Kidney capillary endothelial cell (primary cell): ENCODE measurements at regions not wholly inside any gene's neighbourhood (a gene's known extent, or its start where the extent isn't known, plus 50 kb on each side); places are given as distances from the start of the nearest gene placed in this dataset.

Experiments
- DNase-seq: peaks from one replicate; pipeline ENCODE4 v3.0.0-alpha.2; 2018; ENCODE audit warnings: low spot score

DNA sequence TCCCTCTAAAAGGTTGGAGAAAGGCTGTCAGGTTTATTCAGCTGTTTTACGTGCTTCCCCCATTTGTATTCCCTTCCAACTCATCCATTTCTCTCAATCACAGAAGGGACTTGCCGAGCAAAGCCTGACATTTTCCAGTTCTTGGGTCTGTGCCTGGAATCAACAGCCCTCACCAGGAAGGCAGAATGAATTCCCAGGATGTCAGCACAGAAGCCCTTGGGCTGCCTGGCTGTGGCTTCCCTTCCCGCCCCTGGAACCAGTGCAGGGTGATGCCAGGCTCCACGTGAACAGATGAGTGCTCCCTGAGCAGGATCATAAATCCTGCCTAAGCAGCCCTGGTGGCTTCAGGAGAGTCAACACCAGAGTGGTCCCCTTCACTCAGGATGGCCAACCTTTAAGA is 86.1 kb upstream of the CD83 start:
- no peak for DNase-seq

DNA sequence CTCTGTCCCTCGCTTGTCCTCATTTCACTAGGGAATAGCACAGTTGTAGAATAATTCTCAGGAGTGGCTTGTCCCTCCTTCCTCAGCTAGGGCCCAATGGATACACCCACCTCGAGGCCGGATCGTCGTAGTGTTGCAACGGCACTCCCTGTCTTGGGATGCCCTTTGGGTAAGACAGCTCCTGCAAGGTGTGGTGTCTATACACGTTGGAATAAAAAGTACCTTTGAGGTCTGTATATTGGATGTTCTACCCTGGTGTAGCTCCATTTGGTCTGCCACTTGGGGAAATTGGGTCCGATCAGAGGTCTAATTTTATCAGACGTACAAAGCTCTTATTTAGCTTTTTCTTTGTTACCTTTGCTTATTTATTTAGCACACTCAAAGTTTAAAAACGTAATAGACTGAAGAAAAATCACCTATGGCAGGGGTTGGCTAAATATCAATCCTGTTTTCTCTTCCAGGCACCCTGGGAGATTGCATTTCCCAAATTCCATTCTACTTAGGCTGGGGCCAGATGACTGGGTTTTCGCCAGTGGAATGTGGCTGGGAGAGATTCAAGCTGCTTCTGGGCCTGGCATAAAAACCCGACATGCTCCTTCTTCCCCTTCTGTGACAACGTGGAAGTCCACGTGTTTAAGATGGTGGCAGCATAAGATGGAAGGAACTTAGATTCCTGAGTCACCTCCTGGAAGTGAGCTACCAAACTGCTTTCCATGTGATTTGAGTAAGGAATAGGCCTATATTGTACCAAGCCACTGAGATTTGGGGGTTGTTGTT is 82.3 kb upstream of the CD83 start:
- no peak for DNase-seq

DNA sequence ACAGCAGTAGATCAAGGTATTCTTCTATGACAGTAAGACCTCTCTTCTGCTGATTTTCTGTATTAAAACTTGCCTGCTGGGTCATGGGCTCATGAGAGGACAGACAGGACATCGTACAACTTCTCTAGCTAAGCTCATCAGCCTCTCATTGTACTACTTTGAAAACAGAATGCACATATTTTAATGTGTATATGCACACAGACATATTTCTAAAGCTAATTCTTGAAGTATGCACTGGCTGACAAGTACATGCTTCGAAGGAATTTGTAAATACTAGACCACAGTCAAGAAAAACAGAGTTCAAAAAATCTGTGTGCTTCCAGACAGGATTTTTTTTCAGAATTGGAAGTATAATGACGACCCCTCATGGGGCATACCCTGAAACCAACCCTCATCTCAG is 81.7 kb upstream of the CD83 start:
- no peak for DNase-seq

DNA sequence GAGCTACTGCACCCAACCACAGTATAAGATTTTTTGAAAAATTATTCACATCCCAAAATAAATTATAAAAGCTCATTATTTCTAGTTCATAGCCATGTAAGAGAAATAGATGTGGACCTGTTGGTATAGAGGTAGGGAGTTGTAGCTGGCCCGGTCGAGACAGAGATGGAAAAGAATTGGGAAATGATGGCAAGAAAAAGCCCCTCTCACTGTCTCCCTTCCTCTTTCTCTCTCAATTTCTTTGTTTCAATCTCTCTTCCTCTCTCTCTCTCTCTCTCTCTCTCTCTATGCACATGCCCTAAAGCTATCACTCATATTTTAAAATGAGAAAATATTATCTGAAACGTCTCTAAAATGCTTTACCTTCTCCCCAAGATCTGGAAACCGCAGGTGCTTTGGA is 80.7 kb upstream of the CD83 start:
- DNase-seq: no peak

DNA sequence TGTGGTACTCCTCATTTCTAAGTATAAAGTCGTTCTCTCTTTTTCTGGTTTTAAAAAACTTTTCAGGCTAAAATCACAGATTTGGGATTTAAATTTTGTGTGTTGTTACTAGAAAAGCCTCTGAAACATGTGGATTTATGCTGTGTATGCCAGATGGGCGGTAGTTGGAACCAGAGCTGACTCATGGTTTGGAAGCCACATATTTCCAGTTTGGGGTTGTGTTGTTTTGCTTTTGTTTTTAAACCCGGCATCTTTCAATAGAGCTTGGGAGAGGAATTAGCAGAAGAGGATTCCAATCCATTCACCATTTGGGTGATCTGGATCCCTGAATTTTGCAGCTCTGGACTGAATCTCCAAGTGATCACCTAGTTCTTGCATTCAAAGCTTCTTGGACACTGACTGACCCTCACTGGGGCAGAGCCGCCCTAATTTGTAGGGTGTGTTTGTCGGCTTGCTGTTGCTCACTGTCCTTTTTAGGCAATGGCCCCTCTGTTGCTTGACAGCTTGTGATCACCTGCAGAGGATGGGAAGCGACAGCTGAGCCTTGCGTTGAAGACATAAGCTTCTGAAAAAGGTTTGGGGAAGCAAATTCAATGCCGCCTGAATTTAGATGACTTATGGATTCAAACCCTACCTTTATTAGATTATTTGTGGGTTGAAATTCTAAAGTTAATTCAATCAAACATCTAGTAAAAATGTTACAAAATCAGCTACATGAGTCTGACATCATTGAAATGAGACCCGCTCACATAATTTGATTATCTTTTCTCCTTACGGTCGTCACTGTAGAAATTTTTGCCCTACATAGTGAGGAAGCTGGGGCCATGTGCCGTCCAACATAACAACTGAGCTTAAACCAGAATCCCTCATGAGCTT is 79.9 kb upstream of the CD83 start:
- DNase-seq: no peak

DNA sequence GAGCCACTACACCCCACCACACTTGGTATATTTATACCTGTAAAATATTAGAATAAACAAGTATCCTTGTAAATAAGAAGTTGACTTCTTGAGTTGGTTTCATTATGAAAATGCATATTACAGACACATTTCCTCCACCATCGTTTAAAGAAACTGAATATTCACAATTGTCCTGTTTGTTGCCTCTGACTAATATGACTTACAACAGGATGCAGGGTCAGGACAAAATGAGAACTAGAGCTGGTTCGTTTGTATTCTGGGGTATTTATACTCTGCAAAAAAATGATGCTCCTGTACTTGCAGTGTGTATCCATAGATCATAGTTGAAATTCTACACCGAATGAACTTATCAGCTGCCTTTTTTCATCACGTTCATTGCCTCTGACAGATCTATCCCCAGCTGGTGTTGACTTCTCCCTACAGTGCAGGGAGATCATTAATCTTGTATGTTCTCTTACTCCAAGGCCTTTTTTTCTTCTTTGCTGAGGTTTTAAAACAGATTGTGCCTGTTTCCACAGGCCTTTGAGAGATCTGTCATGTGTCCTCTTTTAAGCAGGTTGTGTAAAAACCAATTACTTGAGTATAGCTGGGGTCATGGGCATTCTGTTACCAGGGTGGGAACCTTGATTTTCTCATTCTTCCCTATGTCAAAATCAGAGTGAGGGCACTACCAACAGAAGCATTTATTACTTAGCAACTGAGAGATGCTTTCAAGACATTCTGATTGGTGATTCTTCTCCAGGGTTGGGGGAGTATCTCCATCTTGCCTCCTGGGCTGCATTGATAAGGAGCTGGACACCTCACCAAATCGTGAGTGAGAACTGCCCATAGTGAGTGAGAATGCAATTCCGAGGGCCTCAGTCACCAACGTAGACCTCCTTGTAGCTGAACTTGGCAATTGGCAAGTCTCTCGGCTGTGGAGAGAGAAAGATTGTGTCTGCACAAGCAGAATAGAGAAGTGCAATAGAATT is 78.8 kb upstream of the CD83 start:
- no peak for DNase-seq

DNA sequence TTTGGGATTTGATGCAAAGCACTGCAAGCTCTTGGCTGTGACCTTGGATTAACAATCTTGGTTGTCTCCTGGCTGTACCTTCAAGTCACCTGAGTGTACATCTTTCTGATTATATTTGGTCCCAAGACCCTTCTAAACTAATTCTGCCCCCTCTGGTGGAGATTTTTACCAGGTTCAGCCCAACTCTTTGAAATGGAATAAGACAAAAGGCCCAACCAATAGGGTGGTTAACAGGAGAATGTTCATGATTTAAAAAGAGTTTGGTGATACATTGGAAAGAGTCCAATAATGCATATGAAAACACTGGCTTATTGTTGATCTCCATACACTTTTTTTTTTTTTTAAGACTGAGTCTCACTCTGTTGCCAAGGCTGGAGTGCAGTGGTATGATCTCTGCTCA is 77.5 kb upstream of the CD83 start:
- DNase-seq: no peak

DNA sequence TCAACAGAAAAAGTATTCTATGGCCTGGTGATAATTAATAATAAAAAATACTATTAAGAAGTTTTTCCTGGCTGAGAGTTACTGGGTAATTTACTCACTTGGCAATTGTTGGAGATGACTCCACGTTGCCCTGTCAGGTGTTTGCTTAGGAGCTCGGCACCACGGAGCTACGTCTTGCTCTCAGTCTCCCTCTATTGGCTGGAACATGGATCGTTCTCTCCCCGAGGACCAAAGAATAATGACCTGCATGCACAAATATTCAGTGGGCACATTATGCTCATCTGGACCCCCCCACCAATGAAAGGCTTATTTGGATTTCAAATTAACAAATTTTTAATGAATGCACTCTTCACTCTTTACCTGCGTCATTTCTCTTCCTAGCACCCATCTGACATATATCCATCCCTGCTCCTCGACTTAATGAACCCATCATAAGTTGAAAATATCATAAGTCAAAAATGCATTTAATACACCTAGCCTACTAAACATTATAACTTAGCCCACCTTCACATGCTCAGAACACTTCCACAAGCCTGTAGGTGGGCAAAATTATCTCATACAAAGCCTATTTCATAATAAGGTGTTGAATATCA is 71.0 kb upstream of the CD83 start:
- peak; percentile 44 for DNase-seq

DNA sequence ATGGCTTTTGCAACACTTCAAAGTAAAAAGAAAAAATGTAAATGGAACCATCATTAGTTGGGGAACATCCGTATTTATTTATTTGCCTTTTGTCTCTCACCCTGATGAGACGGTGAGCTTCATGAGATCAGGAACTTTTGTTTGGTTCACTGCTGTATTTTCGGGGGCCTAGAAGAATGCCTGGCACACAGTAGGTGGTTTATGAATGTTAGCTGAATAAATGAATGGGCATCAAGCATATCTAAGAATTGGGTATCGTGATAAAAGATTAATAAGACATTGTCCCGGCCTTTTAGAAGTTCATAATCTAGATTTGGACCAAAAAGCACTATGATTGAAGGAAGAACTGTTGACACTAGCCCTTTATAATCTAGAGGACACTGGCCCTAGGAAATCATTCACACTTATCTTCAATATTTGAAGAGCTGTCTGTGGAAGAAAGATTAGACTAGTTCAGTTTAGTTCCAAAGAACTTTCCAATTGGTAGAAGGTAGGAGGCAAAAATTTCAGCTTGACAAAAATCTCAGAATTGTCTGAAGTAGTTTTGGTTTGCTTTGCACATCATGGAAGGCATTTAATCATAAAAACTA is 70.3 kb upstream of the CD83 start:
- no peak for DNase-seq

DNA sequence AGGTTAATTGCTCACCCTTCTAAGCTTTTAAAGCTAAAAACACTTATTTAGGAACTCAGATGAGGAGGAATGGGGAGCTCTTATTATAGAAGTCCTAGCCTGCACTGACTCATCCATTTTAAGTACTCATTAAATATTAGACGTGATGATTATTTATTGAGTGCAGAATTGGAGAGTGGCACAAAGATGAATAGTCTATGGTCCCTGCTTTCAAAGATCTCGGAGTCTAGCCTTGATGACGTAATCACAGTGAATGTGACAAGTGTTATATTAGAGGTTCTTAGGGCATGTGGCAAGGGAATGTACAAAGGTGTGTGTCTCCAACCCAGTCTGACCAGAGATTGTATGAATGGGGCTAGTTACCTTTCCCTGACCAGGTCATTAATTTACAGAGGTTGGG is 68.7 kb upstream of the CD83 start:
- DNase-seq: no peak

DNA sequence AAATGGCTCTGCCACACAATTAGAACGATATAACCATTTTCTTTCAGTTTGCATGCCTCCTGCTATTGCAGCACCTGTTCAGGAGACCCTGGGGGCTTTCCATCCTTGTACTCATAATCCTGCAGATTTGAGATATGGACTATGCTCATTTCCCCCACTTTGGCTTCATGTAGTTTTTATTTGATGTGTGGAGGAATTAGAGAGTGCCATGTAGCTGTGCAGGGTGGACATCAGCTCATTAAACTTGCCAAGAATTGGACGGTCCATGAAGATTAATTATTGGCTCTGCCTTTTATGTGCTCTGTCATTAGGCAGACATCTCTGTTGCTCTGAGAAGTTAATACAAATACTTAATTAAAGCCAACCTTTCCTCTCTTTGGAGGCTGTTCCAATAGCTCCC is 66.2 kb upstream of the CD83 start:
- no peak for DNase-seq

DNA sequence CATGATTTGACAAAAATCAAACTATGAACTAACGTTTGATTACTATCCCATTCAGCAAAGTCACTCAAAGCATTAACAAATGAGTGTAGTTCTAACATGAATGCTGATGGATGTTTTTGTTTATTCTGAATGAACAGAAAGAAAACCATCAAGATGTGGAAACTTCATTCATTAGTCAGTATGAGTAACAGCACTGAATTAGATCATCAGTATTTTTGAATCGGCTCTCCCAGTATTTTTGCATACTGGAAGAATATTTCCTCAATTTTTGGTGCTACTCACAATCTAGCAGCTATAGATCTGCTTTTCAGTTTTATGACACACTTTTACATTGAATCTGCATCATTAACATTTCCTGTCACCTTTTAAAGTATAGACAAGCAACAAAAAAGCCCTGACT is 63.8 kb upstream of the CD83 start:
- no peak for DNase-seq

DNA sequence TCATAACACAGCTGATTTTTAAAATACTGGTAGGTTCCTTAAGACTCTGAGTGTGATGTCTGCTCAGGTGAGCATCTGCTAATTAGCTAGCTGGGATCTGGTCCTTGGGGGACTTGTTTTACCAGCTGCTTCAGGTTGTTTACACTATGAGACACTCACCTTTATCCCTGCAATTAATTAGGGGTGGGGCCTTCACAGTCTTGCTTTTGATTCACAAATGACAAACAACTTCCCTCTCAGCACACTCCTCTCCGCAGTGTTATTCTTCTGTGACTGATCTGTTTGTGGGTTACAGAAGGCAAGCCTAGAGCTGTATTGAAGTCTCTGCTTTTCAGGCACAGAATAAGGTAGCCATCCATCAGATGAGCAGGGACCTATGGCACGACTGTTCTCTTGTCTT is 62.0 kb upstream of the CD83 start:
- DNase-seq: no peak

DNA sequence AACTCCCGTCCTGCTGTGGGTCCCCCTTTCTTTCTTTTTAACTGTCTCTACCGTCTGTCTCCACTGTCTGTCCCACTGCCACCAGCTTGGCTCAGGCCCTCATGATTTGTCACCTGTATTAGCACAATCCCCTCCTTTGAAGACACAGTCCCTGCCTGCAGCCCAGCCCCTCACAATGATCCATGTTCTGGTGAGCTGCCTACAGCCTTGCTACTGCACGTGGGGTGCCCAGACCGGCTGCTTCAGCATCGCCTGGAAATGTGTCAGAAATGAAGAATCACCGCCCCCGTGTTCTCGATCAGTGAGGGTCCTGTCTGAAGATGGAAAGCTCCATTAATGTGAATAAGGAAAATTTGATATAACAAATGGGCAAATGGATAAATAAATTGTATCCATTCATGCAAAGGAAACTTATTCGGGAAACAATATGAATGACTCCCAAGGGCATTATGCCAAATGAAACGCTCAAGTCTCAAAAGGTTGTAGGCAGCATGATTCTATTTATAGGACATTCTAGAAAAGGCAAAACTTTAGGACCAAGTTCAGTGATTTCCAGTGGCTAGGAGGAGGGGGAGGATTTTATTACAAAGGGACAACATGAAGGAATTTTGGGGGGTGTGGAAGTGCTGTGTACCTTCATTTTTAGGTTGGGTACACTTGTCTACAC is 59.4 kb upstream of the CD83 start:
- no peak for DNase-seq

DNA sequence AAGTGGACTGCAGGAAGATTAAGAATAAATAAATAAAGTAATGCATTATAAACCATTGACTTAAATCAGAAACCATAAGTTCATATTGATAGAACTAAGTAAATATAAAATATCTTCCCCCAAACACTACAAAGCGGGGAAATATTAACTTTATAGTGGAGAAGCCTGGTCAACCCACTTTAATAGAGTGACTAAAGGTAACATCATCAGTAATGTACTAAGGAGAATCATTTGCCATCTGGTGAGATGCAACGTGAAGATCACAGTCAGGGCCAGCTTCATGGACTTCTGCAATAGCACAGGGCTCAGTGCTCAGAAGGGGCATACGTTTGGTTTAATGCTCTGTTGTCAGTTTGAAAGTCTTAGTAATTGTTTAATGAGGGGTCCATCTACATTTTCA is 58.8 kb upstream of the CD83 start:
- no peak for DNase-seq

DNA sequence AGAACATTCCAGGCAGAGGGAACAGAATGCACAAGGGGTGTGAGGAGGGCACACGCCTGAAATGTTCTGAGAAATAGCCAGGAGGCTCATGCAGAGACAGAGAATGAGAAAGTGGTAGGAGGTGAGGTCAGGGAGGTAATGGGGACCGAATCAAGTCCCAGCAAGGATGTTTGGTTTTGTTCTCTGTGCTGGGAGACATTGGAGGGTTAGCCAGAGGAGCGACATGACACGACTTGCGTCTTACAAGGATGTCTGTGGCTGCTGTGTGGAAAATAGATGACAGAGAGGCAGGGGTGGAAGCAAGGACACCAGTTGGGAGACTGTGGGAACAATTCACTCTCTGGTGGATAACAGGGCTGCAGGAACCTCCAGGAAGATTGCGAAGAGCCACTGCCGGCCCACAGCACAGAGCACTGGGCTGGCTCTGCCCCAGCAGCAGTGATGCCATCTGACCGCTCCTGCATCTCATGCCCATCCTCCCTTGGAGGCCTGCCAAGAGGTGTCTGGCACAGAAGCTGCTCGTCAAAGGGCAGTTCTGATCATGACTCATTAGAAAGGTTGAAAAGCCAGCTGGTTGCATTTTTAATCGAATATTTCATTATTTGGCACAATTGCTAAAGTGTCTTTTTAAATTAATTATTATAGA is 57.7 kb upstream of the CD83 start:
- no peak for DNase-seq

DNA sequence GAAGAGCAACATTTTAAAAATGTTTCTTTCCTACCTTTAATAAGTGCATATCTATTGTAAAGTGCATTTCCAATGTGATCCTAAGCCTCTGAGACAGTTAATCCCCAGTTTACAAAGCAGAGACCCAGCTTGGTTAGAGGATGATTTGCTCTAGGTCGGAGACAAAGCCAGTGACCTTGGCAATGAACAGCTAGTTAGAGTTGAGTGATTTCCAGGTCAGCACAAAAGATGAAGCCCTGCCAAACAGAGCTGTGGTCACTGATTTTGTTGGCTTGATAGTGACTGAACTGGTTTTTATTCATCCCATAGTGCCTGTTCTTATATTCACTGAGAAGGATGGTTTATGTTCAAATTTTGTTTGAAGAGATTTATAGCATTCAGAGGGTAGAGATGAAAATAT is 56.6 kb upstream of the CD83 start:
- no peak for DNase-seq

DNA sequence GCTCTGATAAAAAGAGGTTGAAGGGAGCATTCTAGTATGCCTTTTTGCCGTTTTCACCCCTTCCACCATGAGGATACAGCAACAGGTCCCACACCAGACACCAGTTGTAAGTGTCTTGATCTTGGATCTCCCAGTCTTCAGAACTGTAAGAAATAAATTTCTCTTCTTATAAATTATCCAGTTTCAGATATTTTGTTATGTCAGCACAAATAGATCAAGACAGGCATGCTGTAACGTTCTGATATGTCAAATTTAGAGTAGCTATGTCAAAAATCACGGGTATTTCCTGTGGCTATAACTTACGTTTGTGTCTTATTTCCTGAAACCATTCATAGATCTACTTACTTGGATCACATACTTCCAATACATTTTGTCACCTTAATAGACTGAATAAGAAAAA is 55.9 kb upstream of the CD83 start:
- DNase-seq: no peak

DNA sequence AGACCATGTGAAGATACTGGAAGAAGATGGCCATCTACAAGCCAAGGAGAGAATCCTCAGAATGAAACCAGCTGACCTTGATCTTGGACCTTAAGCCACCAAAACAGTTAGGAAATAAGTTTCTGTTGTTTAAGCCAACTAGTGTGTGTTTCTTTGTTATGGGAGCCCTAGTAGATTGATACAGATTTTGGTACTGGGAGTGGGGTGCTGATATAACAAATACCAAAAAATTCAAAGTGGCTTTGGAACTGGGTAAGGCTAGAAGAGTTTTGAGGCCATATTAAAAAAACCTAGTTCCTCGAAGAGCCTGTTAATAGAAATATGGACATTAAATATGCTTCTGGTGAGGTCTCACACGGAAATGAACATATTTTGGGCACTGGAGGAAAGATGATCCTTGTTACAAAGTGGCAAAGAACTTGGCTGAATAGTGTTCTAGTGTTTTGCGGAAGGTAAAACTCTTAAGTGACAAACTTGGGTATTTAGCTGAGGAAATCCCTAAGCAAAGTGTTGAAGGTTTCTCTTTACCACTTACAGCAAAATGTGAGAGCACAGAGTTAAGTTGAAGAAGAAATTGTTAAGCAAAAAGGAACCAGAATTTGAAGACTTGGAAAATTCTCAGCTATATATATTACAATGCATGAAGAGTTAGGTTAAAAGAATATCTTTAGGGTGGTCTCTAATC is 55.1 kb upstream of the CD83 start:
- DNase-seq: no peak

DNA sequence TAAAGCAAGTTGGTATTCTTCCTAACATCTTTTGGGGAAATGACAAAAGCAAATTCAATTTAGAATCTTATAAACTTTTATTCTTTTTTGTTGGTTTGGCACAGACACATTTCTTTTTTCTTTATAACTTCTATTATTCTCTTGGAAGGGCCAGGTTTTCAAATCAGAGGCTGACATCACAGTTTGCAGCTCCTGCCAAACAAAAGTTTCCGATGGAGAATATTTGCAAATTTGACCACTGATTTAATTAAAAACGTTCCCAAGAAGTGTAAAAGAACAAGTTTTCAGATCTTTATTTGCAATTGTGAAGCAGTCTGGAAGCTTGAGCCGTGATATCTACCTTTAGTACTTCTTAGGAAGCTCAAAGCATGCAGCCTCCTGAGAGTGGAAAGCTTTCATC is 53.8 kb upstream of the CD83 start:
- DNase-seq: no peak
